GM12872 (cell line): ENCODE measurements at regions not wholly inside any gene's neighbourhood (a gene's known extent, or its start where the extent isn't known, plus 50 kb on each side); places are given as distances from the start of the nearest gene placed in this dataset.

Experiments used
- CTCF ChIP-seq: IDR thresholded peaks from 3 replicates; pipeline ENCODE4 v1.5.1; 2011; ENCODE audit warnings: low read depth, mild to moderate bottlenecking, low read length, moderate library complexity; ENCODE audit not compliant: insufficient read depth

GRCh38 chr2:191591025-191591424 is 86.9 kb upstream of the NABP1 start:
- TF ChIP-seq CTCF, result no peak

GRCh38 chr2:191593622-191594385 is 84.1 kb upstream of the NABP1 start:
- no peak for TF ChIP-seq CTCF

- TF ChIP-seq CTCF, result no peak
Measured at GRCh38 chr2:191597186-191597751, 80.7 kb upstream of the NABP1 start.

GRCh38 chr2:191598296-191598695 is 79.6 kb upstream of the NABP1 start:
- TF ChIP-seq CTCF, result no peak

GRCh38 chr2:191601060-191601459 is 76.9 kb upstream of the NABP1 start:
- no peak for TF ChIP-seq CTCF

GRCh38 chr2:191604154-191604553 is 73.8 kb upstream of the NABP1 start:
- TF ChIP-seq CTCF, result no peak

- TF ChIP-seq CTCF, result no peak
Measured at GRCh38 chr2:191607096-191607495, 70.8 kb upstream of the NABP1 start.
